ENCODE measurements at regions not wholly inside any gene's neighbourhood (a gene's known extent, or its start where the extent isn't known, plus 50 kb on each side); places are given as distances from the start of the nearest gene placed in this dataset.

GRCh38 chr2:236335696-236336574, 71.7 kb upstream of the ASB18 start:
- TF ChIP-seq, protein P1, sequence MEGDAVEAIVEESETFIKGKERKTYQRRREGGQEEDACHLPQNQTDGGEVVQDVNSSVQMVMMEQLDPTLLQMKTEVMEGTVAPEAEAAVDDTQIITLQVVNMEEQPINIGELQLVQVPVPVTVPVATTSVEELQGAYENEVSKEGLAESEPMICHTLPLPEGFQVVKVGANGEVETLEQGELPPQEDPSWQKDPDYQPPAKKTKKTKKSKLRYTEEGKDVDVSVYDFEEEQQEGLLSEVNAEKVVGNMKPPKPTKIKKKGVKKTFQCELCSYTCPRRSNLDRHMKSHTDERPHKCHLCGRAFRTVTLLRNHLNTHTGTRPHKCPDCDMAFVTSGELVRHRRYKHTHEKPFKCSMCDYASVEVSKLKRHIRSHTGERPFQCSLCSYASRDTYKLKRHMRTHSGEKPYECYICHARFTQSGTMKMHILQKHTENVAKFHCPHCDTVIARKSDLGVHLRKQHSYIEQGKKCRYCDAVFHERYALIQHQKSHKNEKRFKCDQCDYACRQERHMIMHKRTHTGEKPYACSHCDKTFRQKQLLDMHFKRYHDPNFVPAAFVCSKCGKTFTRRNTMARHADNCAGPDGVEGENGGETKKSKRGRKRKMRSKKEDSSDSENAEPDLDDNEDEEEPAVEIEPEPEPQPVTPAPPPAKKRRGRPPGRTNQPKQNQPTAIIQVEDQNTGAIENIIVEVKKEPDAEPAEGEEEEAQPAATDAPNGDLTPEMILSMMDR (IDR thresholded peaks at IDR 0.05; ENCODE audit: insufficient read depth, low read depth, low read length): no peak
- no peak overlapping the region for H3K4me3 ChIP-seq (ENCODE audit: low read depth, low read length)
- DNase-seq (ENCODE audit: low read depth): no peak

GRCh38 chr2:236336575-236337464, 72.6 kb upstream of the ASB18 start:
- no peak overlapping the region for H3K4me3 ChIP-seq (ENCODE audit: low read depth, low read length)
- TF ChIP-seq, protein P1 (IDR thresholded peaks at IDR 0.05; ENCODE audit: insufficient read depth, low read depth, low read length): no peak
- no peak for DNase-seq (ENCODE audit: low read depth)

- no peak overlapping the region for H3K4me3 ChIP-seq (ENCODE audit: low read depth, low read length)
- TF ChIP-seq, protein P1 (IDR thresholded peaks at IDR 0.05; ENCODE audit: insufficient read depth, low read depth, low read length): no peak
Observed at GRCh38 chr2:236337465-236338325, 73.5 kb upstream of the ASB18 start.

GRCh38 chr2:236338495-236339184, 74.4 kb upstream of the ASB18 start:
- no peak overlapping the region for H3K4me3 ChIP-seq (ENCODE audit: low read depth, low read length)
- TF ChIP-seq, protein P1 (IDR thresholded peaks at IDR 0.05; ENCODE audit: insufficient read depth, low read depth, low read length): no peak
- DNase-seq (ENCODE audit: low read depth): peak; percentile 4

More at GRCh38 chr2:236337465-236338325, 73.5 kb upstream of the ASB18 start:
- no peak for DNase-seq (ENCODE audit: low read depth)

DNA sequence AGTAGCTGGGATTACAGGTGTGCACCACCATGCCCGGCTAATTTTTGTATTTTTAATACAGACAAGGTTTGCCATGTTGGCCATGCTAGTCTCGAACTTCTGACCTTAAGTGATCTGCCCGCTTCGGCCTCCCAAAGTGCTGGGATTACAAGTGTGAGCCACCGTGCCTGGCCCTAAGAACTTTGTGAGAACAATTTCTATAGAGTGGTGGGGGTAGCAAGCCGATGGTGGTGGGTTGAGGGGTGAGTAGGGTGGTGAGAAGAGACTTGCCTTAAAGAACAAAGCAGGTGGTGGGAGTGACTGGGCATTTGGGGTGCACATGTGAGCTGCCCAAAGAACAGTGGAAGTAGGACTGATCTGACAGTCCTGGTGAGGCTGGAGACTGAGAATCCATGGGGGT, 76.0 kb upstream of the ASB18 start:
- no peak overlapping the region for H3K4me3 ChIP-seq (ENCODE audit: low read depth, low read length)
- TF ChIP-seq, protein P1 (IDR thresholded peaks at IDR 0.05; ENCODE audit: insufficient read depth, low read depth, low read length): no peak
- no peak for DNase-seq (ENCODE audit: low read depth)

- no peak for DNase-seq (ENCODE audit: low read depth)
- TF ChIP-seq, protein P1 (IDR thresholded peaks at IDR 0.05; ENCODE audit: insufficient read depth, low read depth, low read length): no peak
- H3K4me3 ChIP-seq (ENCODE audit: low read depth, low read length): no peak overlapping the region
Observed at GRCh38 chr2:236341067-236341466, 76.9 kb upstream of the ASB18 start.
